ENCODE measurements at regions not wholly inside any gene's neighbourhood (a gene's known extent, or its start where the extent isn't known, plus 50 kb on each side); places are given as distances from the start of the nearest gene placed in this dataset.

GRCh38 chr3:154678041-154678654 lies 248.2 kb upstream of the GPR149 start:
- TF ChIP-seq CTCF (IDR thresholded peaks at IDR 0.05) = no peak
- TF ChIP-seq POLR2A (IDR thresholded peaks at IDR 0.05) = no peak
- no peak for TF ChIP-seq EP300 (IDR thresholded peaks at IDR 0.05)
